DMS153 treated with DMSO at 0.1 percent for 48 hours (cell line): ENCODE measurements at regions not wholly inside any gene's neighbourhood (a gene's known extent, or its start where the extent isn't known, plus 50 kb on each side); places are given as distances from the start of the nearest gene placed in this dataset.
"Not testable (repeated sequence)": the region's sequence is repeated elsewhere in the genome, so short reads cannot be mapped to it uniquely, and the experiment has no call there.

Experiments used
- DNase-seq: peaks from one replicate; lab custom pipeline; 2025; ENCODE audit not compliant: unreplicated experiment; lab: John Stamatoyannopoulos, UW

- DNase-seq: no peak
Measured at GRCh38 chr5:96483878-96484277, 50.8 kb upstream of the PCSK1 start.

DNA sequence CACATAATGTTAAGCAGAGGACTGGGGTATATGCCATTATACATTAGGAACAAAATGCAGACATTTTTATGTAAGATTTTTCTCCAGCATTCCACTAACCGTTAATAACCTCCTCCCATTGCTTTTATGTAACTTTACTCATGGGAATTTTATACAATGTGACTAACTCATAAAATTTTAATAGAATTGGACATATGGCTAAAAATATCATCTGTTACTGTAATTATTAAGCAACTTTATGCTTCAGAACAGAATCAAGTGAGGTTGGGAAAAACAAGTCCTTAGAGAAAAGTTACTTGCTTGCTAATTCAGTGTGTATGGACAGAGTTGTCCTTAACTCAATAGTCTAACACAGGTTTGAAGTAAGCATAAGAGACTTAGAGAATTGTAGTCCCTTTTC lies 54.8 kb upstream of the PCSK1 start:
- no peak for DNase-seq

DNA sequence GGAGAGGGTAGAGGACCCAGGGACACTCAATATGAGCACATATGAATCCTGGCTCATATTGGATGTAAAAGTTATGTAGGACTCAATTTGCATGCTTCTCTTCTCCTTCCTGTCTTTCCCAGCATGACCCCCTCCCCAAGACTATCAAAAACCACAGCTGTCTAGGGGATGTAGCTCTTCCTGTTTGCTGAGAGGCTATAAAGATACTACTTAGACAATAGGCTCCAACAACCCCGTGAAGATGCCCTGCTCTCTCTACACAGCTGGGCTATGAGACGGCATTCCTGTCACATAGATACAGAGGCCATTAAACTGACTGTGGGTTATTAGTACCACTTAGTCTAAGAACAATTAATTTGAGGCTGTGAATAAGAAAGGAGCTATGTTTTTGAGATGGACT lies 56.5 kb upstream of the PCSK1 start:
- no peak for DNase-seq

- DNase-seq: no peak
Measured at GRCh38 chr5:96492459-96493047, 59.5 kb upstream of the PCSK1 start.

- no peak for DNase-seq
Measured at GRCh38 chr5:96493219-96493790, 60.3 kb upstream of the PCSK1 start.

DNA sequence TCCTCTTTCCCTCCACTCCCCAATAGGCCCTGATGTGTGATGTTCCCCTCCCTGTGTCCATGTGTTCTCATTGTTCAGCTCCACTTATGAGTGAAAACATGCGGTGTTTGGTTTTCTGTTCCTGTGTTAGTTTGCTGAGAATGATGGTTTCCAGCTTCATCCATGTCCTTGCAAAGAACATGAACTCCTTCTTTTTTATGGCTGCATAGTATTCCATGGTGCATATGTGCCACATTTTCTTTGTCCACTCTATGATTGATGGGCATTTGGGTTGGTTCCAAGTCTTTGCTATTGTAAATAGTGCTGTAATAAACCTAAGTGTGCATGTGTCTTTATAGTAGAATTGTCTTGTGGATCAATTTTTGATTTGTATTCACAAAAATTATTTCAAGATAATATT lies 62.4 kb upstream of the PCSK1 start:
- DNase-seq: not testable (repeated sequence)

DNA sequence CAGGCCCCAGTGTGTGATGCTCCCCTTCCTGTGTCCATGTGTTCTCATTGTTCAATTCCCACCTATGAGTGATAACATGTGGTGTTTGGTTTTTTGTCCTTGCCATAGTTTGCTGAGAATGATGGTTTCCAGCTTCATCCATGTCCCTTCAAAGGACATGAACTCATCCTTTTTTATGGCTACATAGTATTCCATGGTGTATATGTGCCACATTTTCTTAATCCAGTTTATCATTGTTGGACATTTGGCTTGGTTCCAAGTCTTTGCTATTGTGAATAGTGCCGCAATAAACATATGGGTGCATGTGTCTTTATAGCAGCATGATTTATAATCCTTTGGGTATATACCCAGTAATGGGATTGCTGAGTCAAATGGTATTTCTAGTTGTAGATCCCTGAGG lies 64.0 kb upstream of the PCSK1 start:
- DNase-seq: not testable (repeated sequence)

DNA sequence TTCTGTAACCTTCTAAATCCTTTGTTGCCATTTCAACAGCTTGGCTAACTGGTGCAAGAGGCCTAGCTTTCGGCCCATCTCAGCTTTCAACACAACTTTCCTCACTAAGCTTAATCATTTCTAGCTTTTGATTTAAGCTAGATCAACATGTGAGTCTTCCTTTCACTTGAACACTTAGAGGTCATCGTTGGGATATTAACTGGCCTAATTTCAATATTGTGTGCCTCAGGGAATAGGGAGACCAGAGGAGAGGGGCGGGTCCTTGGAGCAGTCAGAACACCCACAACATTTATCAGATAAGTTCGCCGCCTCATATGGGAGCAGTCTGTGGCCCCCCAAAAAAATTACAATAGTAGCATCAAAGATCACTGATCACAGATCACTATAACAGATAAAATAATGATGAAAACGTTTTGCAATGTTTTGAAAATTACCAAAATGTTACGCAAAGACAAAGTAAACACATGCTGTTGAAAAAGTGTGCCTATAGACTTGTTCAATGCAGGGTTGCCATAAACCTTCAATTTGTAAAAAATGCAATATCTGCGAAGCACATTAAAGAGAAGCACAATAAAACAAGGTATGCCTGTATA lies 66.8 kb upstream of the PCSK1 start:
- DNase-seq: no peak

DNA sequence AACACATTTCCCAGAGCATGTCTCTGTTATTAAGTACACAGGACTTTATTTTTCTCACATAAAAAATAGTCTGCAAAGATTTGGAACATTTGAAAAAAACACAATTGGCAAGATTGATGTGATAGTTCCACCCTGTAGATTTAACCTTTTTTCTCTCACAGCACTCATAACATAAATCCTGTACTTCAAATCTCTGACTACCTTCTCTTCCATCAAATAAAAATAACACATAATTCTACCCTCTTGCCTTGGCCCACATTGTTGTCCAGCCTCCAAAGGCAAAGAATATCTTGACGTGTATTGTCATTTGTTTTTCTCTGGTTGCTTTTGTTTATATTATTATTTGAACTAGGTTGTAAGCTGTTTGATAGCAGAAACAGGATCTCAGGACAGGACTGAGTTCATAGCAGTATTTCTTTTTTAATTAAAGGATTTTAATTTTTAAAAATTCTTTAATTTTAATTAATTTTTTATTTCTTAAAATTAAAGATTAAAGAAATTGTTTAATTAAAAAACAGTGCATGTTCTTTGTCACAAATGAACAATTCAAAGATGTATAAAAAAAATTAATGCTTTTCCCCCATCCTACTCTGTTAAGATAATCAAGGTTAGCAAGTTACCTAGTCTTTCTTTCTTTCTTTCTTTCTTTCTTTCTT lies 69.1 kb upstream of the PCSK1 start:
- no peak for DNase-seq

DNA sequence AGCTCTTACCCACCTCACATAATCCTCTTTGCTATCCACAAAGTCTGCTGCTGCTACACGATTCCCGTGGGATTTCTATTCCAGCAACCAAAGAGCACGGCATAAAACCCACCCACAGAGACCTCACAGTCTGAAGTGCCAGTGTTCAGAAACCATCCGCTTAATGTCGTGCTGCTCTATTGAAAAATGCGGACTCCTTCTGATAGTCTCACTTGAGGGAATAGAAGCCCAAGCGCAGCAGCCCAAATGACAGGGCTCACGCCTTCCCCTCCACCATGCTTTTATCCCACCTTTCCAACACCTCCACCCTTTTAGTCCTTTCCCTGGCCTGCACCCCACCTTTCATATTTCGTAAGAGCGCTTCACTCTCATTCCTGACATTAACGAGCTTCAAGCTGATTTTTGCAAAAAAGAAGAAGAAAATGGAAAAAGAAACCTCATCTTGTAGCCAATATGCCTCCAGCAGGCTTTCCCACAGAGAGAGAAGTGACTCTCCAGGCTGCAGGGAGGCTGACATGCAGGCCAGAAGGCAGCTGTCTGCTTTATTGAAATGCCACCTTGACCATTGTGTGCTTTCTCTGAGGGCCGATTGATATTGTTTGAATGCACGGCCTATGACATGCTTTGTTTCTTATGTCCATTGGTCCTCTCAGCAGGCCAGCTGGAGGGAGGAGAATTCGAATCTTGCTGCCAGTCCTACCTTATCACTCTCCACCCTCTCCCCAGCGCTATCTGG lies 70.6 kb upstream of the PCSK1 start:
- DNase-seq: no peak

- no peak for DNase-seq
Measured at GRCh38 chr5:96506376-96506775, 73.3 kb upstream of the PCSK1 start.

- no peak for DNase-seq
Measured at GRCh38 chr5:96506866-96507527, 73.9 kb upstream of the PCSK1 start.

GRCh38 chr5:96509316-96509715 lies 76.3 kb upstream of the PCSK1 start:
- DNase-seq: no peak

DNA sequence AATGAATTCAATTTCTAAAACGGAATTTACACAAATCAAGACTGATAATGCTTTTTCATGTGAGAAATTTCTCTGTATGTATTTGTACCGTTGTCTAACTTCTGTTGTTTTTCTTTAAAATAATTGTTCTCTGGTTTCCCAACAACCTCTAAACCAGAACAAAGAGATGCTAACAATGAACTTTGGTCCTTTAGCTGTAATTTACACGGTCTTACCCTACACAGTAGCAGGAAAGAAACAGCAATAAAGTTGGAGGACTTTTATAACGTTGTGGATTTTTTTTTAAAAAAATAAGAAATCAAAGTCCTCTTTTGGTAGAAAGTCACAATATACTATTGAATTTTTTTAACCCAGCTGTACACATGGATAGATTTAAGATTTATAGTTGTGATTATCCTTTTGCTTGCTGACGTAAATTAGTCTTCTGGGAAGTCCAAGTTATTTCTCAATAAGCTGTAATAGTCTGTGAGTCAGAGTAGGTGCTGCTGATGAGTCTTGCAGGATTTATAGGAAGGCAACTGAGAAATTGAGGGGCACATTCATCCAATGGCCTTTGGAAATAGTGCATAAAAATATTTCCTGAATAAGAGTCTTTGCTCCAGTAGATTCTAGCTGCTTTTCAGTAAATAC lies 76.8 kb upstream of the PCSK1 start:
- no peak for DNase-seq

DNA sequence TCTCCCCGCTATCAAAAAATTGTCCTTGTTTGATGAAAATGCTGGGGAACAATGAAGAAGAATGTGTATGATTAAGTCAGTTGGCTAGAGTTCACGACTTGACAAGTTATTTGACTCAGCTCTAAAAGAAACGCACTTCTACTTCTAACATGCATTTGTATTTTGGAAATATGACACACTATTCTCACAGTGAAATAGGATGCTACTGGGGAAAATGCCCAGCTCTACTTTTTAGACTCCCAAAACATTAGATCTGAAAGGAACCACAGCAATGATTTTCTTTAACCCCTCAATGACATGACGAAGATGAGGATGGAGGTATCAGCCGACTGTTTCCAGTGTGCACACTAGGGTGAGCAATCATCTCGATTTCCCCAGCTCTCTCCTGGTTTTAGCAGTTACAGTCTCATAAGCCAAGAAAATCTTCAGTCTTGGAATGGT lies 83.6 kb upstream of the PCSK1 start:
- DNase-seq: no peak

DNA sequence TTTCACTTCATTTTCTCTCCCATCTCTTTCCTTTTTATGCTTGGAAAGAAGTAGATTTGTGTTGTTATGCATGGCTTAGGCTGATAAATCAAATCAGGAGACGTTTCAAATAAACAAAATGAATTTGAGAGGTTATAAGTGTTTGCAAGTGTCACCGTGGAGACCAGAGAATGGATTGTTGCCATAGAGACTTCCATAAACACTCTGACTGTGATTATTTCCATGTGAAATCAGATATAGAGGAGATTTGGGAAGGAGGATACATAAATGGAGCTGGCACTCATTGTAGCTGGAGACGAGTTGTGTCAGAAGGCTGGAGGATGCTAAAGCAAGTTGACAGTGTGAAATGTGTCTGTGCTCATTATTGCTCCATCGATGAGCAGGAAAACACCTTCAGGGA lies 84.2 kb upstream of the PCSK1 start:
- peak; percentile 20 for DNase-seq

DNA sequence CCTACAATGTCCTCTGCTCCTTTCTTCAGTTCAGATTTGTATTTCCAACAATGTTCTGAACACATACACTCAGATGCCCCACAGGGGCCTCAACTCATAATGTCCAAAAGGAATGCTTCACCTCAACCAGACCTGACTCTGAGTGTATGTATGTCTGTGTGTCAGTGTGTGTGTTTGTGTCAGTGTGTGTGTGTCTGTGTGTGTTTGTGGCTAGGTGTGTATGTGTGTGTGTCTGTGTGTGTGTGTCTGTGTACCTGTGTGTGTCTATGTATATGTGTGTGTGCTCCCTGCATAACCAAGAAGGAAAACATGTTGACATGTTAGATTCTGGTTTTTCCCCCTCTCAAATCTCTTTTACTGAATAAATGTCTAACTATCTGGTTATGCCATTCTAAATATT lies 87.3 kb upstream of the PCSK1 start:
- no peak for DNase-seq

GRCh38 chr5:96522635-96523355 lies 89.7 kb upstream of the PCSK1 start:
- no peak for DNase-seq

DNA sequence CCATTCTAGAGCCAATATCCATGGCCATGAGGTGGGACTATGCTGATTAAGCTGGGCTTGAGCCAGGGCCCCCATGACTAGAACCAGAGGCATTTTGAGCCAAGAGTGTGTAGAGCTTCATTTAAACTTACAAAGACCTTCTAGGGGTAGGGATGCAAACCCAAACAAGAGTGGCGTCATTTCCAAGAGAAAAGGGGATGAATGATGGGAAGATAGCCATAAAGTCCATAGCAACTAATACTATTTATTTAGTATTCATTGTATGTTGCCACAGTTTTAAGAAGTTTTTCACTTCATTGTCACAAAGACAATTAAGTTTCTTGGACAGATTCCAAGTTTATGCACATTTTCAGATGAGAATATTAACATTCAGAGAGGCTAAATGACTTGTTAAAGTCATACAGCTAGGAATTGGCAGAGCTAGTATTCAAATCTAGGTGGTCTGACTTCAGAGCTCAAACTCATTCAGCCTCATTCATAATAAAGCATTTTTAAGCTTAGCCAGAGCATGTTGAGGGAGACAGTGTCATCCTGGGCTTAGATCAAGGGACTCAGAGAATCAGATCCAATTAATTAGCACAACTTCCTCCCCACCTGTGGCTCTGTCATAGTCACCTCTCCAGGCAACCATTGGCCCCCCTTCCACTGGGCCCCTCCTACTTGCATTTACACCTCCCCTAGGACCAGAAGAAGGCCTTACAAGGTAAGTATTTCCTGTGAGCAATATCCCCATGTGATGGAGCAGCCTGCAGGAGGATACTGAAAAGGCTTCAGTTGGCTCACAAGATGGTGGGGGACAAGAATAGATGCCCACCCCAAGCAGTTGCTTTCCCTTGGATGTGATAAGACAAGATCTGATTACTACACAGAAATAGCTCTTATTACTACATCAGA lies 95.0 kb upstream of the PCSK1 start:
- DNase-seq: no peak
